ENCODE measurements at regions not wholly inside any gene's neighbourhood (a gene's known extent, or its start where the extent isn't known, plus 50 kb on each side); places are given as distances from the start of the nearest gene placed in this dataset.
"Not testable (repeated sequence)": the region's sequence is repeated elsewhere in the genome, so short reads cannot be mapped to it uniquely, and the experiment has no call there.

- no peaks in the 10 kb centered on the region for H3K36me3 ChIP-seq (ENCODE audit: control insufficient read depth, low read length)
- TF ChIP-seq, protein P1, sequence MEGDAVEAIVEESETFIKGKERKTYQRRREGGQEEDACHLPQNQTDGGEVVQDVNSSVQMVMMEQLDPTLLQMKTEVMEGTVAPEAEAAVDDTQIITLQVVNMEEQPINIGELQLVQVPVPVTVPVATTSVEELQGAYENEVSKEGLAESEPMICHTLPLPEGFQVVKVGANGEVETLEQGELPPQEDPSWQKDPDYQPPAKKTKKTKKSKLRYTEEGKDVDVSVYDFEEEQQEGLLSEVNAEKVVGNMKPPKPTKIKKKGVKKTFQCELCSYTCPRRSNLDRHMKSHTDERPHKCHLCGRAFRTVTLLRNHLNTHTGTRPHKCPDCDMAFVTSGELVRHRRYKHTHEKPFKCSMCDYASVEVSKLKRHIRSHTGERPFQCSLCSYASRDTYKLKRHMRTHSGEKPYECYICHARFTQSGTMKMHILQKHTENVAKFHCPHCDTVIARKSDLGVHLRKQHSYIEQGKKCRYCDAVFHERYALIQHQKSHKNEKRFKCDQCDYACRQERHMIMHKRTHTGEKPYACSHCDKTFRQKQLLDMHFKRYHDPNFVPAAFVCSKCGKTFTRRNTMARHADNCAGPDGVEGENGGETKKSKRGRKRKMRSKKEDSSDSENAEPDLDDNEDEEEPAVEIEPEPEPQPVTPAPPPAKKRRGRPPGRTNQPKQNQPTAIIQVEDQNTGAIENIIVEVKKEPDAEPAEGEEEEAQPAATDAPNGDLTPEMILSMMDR (IDR thresholded peaks at IDR 0.05; ENCODE audit: low read depth, low read length, poor library complexity, severe bottlenecking), result no peak
- TF ChIP-seq EZH2phosphoT487 (IDR thresholded peaks at IDR 0.05; ENCODE audit: borderline replicate concordance, low read length), result no peak
- H3K4me3 ChIP-seq (ENCODE audit: low read length), result no peak overlapping the region
- no peak overlapping the region for H3K27ac ChIP-seq (ENCODE audit: low read depth, low read length)
- no peaks in the 10 kb centered on the region for H3K27me3 ChIP-seq (ENCODE audit: control insufficient read depth, low read length)
- H4K20me1 ChIP-seq (ENCODE audit: control insufficient read depth, insufficient read depth, low read depth, low read length), result no peaks in the 10 kb centered on the region
- H3K4me1 ChIP-seq (ENCODE audit: control insufficient read depth, low read length), result no peaks in the 10 kb centered on the region
- no peak overlapping the region for H3K4me2 ChIP-seq (ENCODE audit: low read length)
- H3F3A ChIP-seq (ENCODE audit: control insufficient read depth, insufficient read depth), result no peaks in the 10 kb centered on the region
- no peaks in the 10 kb centered on the region for H3K79me2 ChIP-seq (ENCODE audit: control insufficient read depth, low read length)
- H3K9me2 ChIP-seq (replicated peaks; ENCODE audit: control insufficient read depth, low read length), result no peaks in the 10 kb centered on the region
- no peaks in the 10 kb centered on the region for H3K9me3 ChIP-seq (ENCODE audit: control insufficient read depth, insufficient read depth, low read length)
Measured at GRCh38 chr18:64380117-64380516, 231.2 kb upstream of the LINC00305 start.

GRCh38 chr18:64379662-64380061, 230.8 kb upstream of the LINC00305 start:
- H3K27ac ChIP-seq (ENCODE audit: low read depth, low read length), result no peak overlapping the region
- no peaks in the 10 kb centered on the region for H3K36me3 ChIP-seq (ENCODE audit: control insufficient read depth, low read length)
- H3F3A ChIP-seq (ENCODE audit: control insufficient read depth, insufficient read depth), result no peaks in the 10 kb centered on the region
- H3K79me2 ChIP-seq (ENCODE audit: control insufficient read depth, low read length), result no peaks in the 10 kb centered on the region
- no peak overlapping the region for H3K4me3 ChIP-seq (ENCODE audit: low read length)
- no peaks in the 10 kb centered on the region for H3K27me3 ChIP-seq (ENCODE audit: control insufficient read depth, low read length)
- no peaks in the 10 kb centered on the region for H4K20me1 ChIP-seq (ENCODE audit: control insufficient read depth, insufficient read depth, low read depth, low read length)
- no peaks in the 10 kb centered on the region for H3K4me1 ChIP-seq (ENCODE audit: control insufficient read depth, low read length)
- no peaks in the 10 kb centered on the region for H3K9me2 ChIP-seq (replicated peaks; ENCODE audit: control insufficient read depth, low read length)
- TF ChIP-seq, protein P1 (IDR thresholded peaks at IDR 0.05; ENCODE audit: low read depth, low read length, poor library complexity, severe bottlenecking), result no peak
- no peak for TF ChIP-seq EZH2phosphoT487 (IDR thresholded peaks at IDR 0.05; ENCODE audit: borderline replicate concordance, low read length)
- no peaks in the 10 kb centered on the region for H3K9me3 ChIP-seq (ENCODE audit: control insufficient read depth, insufficient read depth, low read length)
- H3K4me2 ChIP-seq (ENCODE audit: low read length), result no peak overlapping the region

DNA sequence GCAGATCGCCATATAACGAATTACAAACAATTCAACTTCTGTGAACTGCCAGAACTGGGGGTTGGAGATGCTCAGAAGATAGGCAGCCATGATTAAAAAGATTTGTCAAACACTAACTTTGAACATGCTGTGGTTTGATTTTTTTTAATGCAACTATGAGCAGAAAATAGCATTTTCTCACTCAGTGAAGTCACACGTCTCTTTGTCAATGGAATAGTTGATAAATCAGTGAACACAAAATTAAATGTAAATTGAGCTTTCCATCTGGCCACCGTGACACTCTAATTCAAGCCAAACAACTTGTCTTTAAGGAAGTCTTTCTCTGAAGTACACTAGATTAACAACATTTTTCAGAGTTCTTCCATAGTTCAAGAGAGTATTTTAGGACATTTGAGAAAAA, 228.6 kb upstream of the LINC00305 start:
- Histone ChIP-seq H3K9me2 (replicated peaks; ENCODE audit: control insufficient read depth, low read length) (no peaks in the 10 kb centered on the region), H3K4me2 (ENCODE audit: low read length) (no peak overlapping the region), H3K4me3 (ENCODE audit: low read length) (no peak overlapping the region), H3F3A (ENCODE audit: control insufficient read depth, insufficient read depth) (no peaks in the 10 kb centered on the region), H3K4me1 (ENCODE audit: control insufficient read depth, low read length) (no peaks in the 10 kb centered on the region), H3K79me2 (ENCODE audit: control insufficient read depth, low read length) (no peaks in the 10 kb centered on the region), H3K27ac (ENCODE audit: low read depth, low read length) (no peak overlapping the region), H3K36me3 (ENCODE audit: control insufficient read depth, low read length) (no peaks in the 10 kb centered on the region), H3K9me3 (ENCODE audit: control insufficient read depth, insufficient read depth, low read length) (no peaks in the 10 kb centered on the region), H3K27me3 (ENCODE audit: control insufficient read depth, low read length) (no peaks in the 10 kb centered on the region), H4K20me1 (ENCODE audit: control insufficient read depth, insufficient read depth, low read depth, low read length) (no peaks in the 10 kb centered on the region)
- TF ChIP-seq, protein P1 (IDR thresholded peaks at IDR 0.05; ENCODE audit: low read depth, low read length, poor library complexity, severe bottlenecking), result no peak
- no peak for TF ChIP-seq EZH2phosphoT487 (IDR thresholded peaks at IDR 0.05; ENCODE audit: borderline replicate concordance, low read length)

DNA sequence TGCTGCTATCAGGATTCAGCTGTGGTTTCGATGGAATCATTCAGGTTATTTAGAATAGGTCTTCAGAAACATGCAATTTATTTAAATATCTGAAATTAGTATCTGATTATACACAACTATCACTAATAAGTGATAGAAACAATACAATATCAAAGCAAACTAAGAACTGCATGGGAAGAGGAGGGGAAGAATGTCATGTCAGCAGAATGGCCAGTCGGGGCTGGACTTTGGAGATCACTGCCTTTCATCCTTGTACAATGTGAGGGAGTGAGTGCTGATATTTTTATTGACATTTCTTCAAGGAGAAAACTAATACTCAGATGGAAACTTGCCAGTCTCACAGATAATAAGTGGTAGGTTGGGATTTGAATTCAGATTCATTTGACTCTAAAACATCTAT, 224.0 kb upstream of the LINC00305 start:
- Histone ChIP-seq H3F3A (ENCODE audit: control insufficient read depth, insufficient read depth) (no peaks in the 10 kb centered on the region), H3K79me2 (ENCODE audit: control insufficient read depth, low read length) (no peaks in the 10 kb centered on the region), H3K27ac (ENCODE audit: low read depth, low read length) (no peak overlapping the region), H3K4me1 (ENCODE audit: control insufficient read depth, low read length) (no peaks in the 10 kb centered on the region), H3K4me3 (ENCODE audit: low read length) (no peak overlapping the region), H3K36me3 (ENCODE audit: control insufficient read depth, low read length) (no peaks in the 10 kb centered on the region), H3K4me2 (ENCODE audit: low read length) (no peak overlapping the region), H3K9me2 (replicated peaks; ENCODE audit: control insufficient read depth, low read length) (no peaks in the 10 kb centered on the region), H3K9me3 (ENCODE audit: control insufficient read depth, insufficient read depth, low read length) (no peaks in the 10 kb centered on the region), H4K20me1 (ENCODE audit: control insufficient read depth, insufficient read depth, low read depth, low read length) (no peaks in the 10 kb centered on the region), H3K27me3 (ENCODE audit: control insufficient read depth, low read length) (no peaks in the 10 kb centered on the region)
- TF ChIP-seq, protein P1 (IDR thresholded peaks at IDR 0.05; ENCODE audit: low read depth, low read length, poor library complexity, severe bottlenecking), result no peak
- TF ChIP-seq EZH2phosphoT487 (IDR thresholded peaks at IDR 0.05; ENCODE audit: borderline replicate concordance, low read length), result no peak

DNA sequence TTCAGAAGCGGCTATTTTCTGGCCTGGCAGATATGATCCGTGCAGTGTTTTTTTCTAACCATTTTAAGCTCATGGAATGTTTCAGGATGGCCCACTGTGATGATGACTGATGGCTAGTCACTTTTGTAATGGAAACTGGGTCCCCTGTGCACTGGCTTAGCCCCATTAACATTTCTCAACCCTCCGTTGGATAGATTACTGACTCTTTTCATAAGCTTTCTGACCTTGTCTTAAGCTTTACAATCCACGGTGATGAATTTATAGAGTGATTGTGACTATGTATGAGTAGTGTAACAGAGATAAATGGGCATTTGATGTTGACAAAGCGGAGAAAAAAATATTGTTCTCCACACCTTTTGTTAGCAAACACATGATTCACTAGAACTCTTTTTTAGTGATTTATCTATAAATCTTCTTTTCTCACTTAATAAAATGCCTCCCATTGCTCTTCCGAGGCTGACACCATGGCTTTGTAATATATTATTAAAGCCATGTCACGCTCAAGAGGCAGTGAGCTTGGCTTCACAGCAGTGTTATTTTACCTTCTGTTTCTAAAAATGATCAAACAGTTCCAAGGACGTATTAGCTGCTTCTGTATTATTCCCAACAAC, 221.0 kb upstream of the LINC00305 start:
- H3K79me2 ChIP-seq (ENCODE audit: control insufficient read depth, low read length); H3K4me1 ChIP-seq (ENCODE audit: control insufficient read depth, low read length); H3K9me3 ChIP-seq (ENCODE audit: control insufficient read depth, insufficient read depth, low read length); H3K36me3 ChIP-seq (ENCODE audit: control insufficient read depth, low read length); H3K9me2 ChIP-seq (replicated peaks; ENCODE audit: control insufficient read depth, low read length); H3K27ac ChIP-seq (ENCODE audit: low read depth, low read length); H3F3A ChIP-seq (ENCODE audit: control insufficient read depth, insufficient read depth); H3K4me3 ChIP-seq (ENCODE audit: low read length); H3K4me2 ChIP-seq (ENCODE audit: low read length); H3K27me3 ChIP-seq (ENCODE audit: control insufficient read depth, low read length); H4K20me1 ChIP-seq (ENCODE audit: control insufficient read depth, insufficient read depth, low read depth, low read length): not testable (repeated sequence)
